CD14-positive monocyte (primary cell): ENCODE measurements at regions not wholly inside any gene's neighbourhood (a gene's known extent, or its start where the extent isn't known, plus 50 kb on each side); places are given as distances from the start of the nearest gene placed in this dataset.

Experiments
- DNase-seq, 3 donors: peaks; one replicate each; pipeline ENCODE4 v3.0.0-alpha.2; 2011 to 2022
- H2AFZ ChIP-seq: 2 replicates; pipeline ENCODE4 v1.6.0; 2012; ENCODE audit warnings: mild to moderate bottlenecking, low read depth, low read length, inconsistent platforms; ENCODE audit not compliant: insufficient read depth, poor library complexity, severe bottlenecking
- H3K27ac ChIP-seq, 2 donors: 1 replicate in 1 of 2; 2 replicates in 1 of 2; pipeline ENCODE4 v1.5.1; 2012 to 2013; ENCODE audit warnings: low read length in 2 of 2, control low read depth in 1 of 2, inconsistent platforms in 1 of 2, low read depth in 1 of 2, mild to moderate bottlenecking in 1 of 2
- H3K27me3 ChIP-seq, 2 donors: one replicate each; pipeline versions ENCODE4 v1.6.0 to v1.6.1; 2011 to 2013; ENCODE audit warnings: low read length in 2 of 2; ENCODE audit not compliant: control insufficient read depth in 2 of 2, insufficient read depth in 2 of 2
- H3K36me3 ChIP-seq, 2 donors: replicated peaks in 1 of 2; 1 replicate in 1 of 2; 2 replicates in 1 of 2; pipeline versions ENCODE4 v1.5.1 to v1.6.1; 2012 to 2013; ENCODE audit warnings: low read length in 2 of 2, control low read depth in 1 of 2, inconsistent platforms in 1 of 2, mild to moderate bottlenecking in 1 of 2; ENCODE audit not compliant: insufficient read depth in 2 of 2, control insufficient read depth in 1 of 2
- H3K4me1 ChIP-seq, 2 donors: 1 replicate in 1 of 2; 2 replicates in 1 of 2; pipeline versions ENCODE4 v1.5.1 to v1.6.1; 2012 to 2013; ENCODE audit warnings: low read length in 2 of 2, control low read depth in 1 of 2, inconsistent platforms in 1 of 2, mild to moderate bottlenecking in 1 of 2, moderate library complexity in 1 of 2; ENCODE audit not compliant: insufficient read depth in 2 of 2, control insufficient read depth in 1 of 2
- H3K4me2 ChIP-seq: replicated peaks from 2 replicates; pipeline ENCODE3; 2012; ENCODE audit warnings: low read length, moderate library complexity, mild to moderate bottlenecking; ENCODE audit not compliant: poor library complexity, severe bottlenecking; ENCODE audit errors: extremely low read depth
- H3K4me3 ChIP-seq, 3 experiments: fragments of 200-600 bp in 1 of 3; sonication (generic) in 1 of 3; replicated peaks in 1 of 3; 1 replicate in 2 of 3; 2 replicates in 1 of 3; pipeline ENCODE4 v1.5.1; 2011 to 2013; ENCODE audit warnings: low read length in 3 of 3, mild to moderate bottlenecking in 3 of 3, control low read depth in 2 of 3, low read depth in 2 of 3, inconsistent platforms in 1 of 3, moderate library complexity in 1 of 3
- H3K79me2 ChIP-seq: 2 replicates; pipeline ENCODE4 v1.6.0; 2012; ENCODE audit warnings: mild to moderate bottlenecking, control low read depth, inconsistent platforms, low read length, moderate library complexity; ENCODE audit not compliant: insufficient read depth
- H3K9ac ChIP-seq: 2 replicates; pipeline ENCODE4 v1.6.0; 2017; ENCODE audit warnings: low read length, mild to moderate bottlenecking; ENCODE audit not compliant: insufficient read depth, poor library complexity, severe bottlenecking
- H3K9me3 ChIP-seq, 2 donors: replicated peaks in 1 of 2; 1 replicate in 1 of 2; 2 replicates in 1 of 2; pipeline versions ENCODE4 v1.5.1 to v1.6.1; 2012 to 2013; ENCODE audit warnings: low read length in 2 of 2, control low read depth in 1 of 2; ENCODE audit not compliant: control insufficient read depth in 1 of 2, insufficient read depth in 1 of 2
- H4K20me1 ChIP-seq: 2 replicates; pipeline ENCODE4 v1.6.0; 2012; ENCODE audit warnings: mild to moderate bottlenecking, low read length, control low read depth, moderate library complexity; ENCODE audit not compliant: insufficient read depth
- H3K27ac Mint-ChIP-seq, 7 donors: one replicate each; pipeline ENCODE4 v1.8.0; 2020; ENCODE audit warnings: mild to moderate bottlenecking in 7 of 7, mixed read lengths in 7 of 7, moderate library complexity in 6 of 7, inconsistent platforms in 2 of 7
- H3K27me3 Mint-ChIP-seq, 3 donors: one replicate each; pipeline ENCODE4 v1.8.0; 2021 to 2022; ENCODE audit warnings: low read depth in 3 of 3, mild to moderate bottlenecking in 3 of 3, mixed read lengths in 3 of 3, moderate library complexity in 3 of 3, inconsistent platforms in 1 of 3
- H3K36me3 Mint-ChIP-seq, 2 donors: one replicate each; pipeline ENCODE4 v1.8.0; 2020; ENCODE audit warnings: mixed read lengths in 2 of 2, inconsistent platforms in 1 of 2, mild to moderate bottlenecking in 1 of 2
- H3K4me1 Mint-ChIP-seq: one replicate; pipeline ENCODE4 v1.8.0; 2020; ENCODE audit warnings: mild to moderate bottlenecking, mixed read lengths
- H3K4me3 Mint-ChIP-seq, 2 donors: one replicate each; pipeline ENCODE4 v1.8.0; 2020; ENCODE audit warnings: mild to moderate bottlenecking in 2 of 2, mixed read lengths in 2 of 2, moderate library complexity in 1 of 2
- H3K9me3 Mint-ChIP-seq, 7 donors: one replicate each; pipeline ENCODE4 v1.8.0; 2020 to 2022; ENCODE audit warnings: mixed read lengths in 7 of 7, mild to moderate bottlenecking in 6 of 7, moderate library complexity in 6 of 7, inconsistent platforms in 2 of 7
- WGBS: methylation state at CpG from one replicate; pipeline ENCODE4 v1.1.5; 2013; ENCODE audit warnings: missing lambda C conversion rate; ENCODE audit not compliant: insufficient coverage; 5-methylcytosine and 5-hydroxymethylcytosine counted together
- intact Hi-C, 2 donors: fragments of 100-400 bp; cut with micrococcal nuclease; formaldehyde crosslinking; loops; one replicate each; pipeline versions ENCODE4 v1.15.0 to v1.15.1; 2023
- TF ChIP-seq, protein P1 (sequence below): fragments of 200-600 bp; IDR thresholded peaks from one replicate; pipeline ENCODE4 v1.8.0; 2022; ENCODE audit warnings: antibody characterized with exemption, mild to moderate bottlenecking

DNA sequence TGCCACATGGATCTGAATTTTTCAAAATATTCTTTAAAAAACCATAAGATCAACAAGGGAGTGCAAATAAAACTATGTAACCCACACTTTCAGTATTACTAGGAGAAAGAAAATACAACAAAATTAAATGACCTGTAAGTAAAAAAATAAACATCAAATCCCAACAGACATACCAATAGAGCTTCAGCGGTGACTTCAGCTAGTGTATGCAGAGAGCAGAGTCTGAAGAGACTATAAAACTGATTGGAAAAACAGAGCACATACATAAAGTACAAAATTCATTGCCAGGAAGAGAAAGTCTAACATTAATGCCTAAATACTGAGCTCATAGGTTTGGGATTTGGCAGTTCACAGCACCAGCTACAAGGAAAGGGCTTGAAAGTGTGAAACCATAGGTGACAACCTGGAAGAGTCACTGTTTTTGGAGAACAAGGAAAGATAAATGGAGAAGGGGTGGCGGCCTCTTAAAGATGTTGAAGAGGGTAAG, 291.1 kb downstream of the LMO7 start:
- Mint-ChIP-seq H3K9me3 (peaks cover 2 to 14% (median 6%) of the 10 kb centered on the region in 7 donors), H3K27ac (no peak overlapping the region), H3K4me3 (no peak overlapping the region), H3K4me1 (no peaks in the 10 kb centered on the region), H3K27me3 (peaks cover 0 to 3% (median 0%) of the 10 kb centered on the region in 3 donors), H3K36me3 (no peaks in the 10 kb centered on the region)
- Histone ChIP-seq H3K36me3 (no peaks in the 10 kb centered on the region), H2AFZ (no peak overlapping the region), H3K9ac (no peak overlapping the region), H3K9me3 (peaks cover 0 to 3% of the 10 kb centered on the region in 2 donors), H3K4me3 (no peak overlapping the region), H3K4me2 (no peak overlapping the region), H3K27me3 (no peaks in the 10 kb centered on the region), H4K20me1 (no peaks in the 10 kb centered on the region), H3K4me1 (no peaks in the 10 kb centered on the region), H3K79me2 (no peaks in the 10 kb centered on the region), H3K27ac (no peak overlapping the region)
- DNase-seq, result no peak
- TF ChIP-seq, protein P1, sequence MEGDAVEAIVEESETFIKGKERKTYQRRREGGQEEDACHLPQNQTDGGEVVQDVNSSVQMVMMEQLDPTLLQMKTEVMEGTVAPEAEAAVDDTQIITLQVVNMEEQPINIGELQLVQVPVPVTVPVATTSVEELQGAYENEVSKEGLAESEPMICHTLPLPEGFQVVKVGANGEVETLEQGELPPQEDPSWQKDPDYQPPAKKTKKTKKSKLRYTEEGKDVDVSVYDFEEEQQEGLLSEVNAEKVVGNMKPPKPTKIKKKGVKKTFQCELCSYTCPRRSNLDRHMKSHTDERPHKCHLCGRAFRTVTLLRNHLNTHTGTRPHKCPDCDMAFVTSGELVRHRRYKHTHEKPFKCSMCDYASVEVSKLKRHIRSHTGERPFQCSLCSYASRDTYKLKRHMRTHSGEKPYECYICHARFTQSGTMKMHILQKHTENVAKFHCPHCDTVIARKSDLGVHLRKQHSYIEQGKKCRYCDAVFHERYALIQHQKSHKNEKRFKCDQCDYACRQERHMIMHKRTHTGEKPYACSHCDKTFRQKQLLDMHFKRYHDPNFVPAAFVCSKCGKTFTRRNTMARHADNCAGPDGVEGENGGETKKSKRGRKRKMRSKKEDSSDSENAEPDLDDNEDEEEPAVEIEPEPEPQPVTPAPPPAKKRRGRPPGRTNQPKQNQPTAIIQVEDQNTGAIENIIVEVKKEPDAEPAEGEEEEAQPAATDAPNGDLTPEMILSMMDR, result no peak
- intact Hi-C loops, result no loop called here
- WGBS, result no CpG with 5 or more reads among the region's 2 CpGs

DNA sequence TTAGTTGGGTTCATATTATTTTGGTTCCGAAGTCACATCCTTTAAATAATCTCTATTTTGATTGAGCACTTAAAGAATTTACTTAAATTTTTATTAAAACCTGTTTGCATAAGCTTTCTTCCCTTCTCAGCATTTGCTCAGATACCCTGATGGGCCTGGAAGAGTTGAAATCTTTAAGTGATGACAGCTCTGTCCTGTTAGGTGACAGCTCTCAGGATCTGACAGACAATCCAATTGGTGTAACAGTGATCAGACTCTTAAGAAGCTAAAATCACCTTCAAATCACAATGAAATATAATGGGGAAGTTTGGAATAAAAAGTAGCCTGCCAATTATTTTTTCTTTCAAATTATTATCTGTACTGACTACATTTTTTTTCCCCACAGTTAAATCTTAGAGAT, 284.4 kb downstream of the LMO7 start:
- intact Hi-C loops, result no loop called here
- DNase-seq, result no peak
- Histone ChIP-seq H3K9me3 (no peaks in the 10 kb centered on the region), H3K4me2 (no peak overlapping the region), H4K20me1 (no peaks in the 10 kb centered on the region), H3K79me2 (no peaks in the 10 kb centered on the region), H3K4me3 (no peak overlapping the region), H3K27ac (no peak overlapping the region), H3K9ac (no peak overlapping the region), H3K27me3 (no peaks in the 10 kb centered on the region), H3K36me3 (no peaks in the 10 kb centered on the region), H3K4me1 (no peaks in the 10 kb centered on the region), H2AFZ (no peak overlapping the region)
- Mint-ChIP-seq H3K4me1 (no peaks in the 10 kb centered on the region), H3K27me3 (no peaks in the 10 kb centered on the region), H3K27ac (no peak overlapping the region), H3K36me3 (no peaks in the 10 kb centered on the region), H3K4me3 (no peak overlapping the region), H3K9me3 (peaks cover 0 to 3% (median 0%) of the 10 kb centered on the region in 7 donors)
- no CpG with 5 or more reads among the region's 1 CpG for WGBS
- TF ChIP-seq, protein P1, result no peak
